HL-60 (cell line): ENCODE measurements at regions not wholly inside any gene's neighbourhood (a gene's known extent, or its start where the extent isn't known, plus 50 kb on each side); places are given as distances from the start of the nearest gene placed in this dataset.

Source experiments
- DNase-seq, 2 experiments: peaks; one replicate each; pipeline ENCODE4 v3.0.0-alpha.2; 2010 to 2020; ENCODE audit warnings: low read depth in 1 of 2, low spot score in 1 of 2
- H3K27ac ChIP-seq: fragments of 250-450 bp; sonication (Bioruptor Pico); replicated peaks from 2 replicates; pipeline ENCODE4 v1.5.1; 2020; ENCODE audit warnings: mild to moderate bottlenecking, moderate library complexity
- H3K27me3 ChIP-seq: fragments of 250-450 bp; sonication (Bioruptor Pico); 2 replicates; pipeline ENCODE4 v1.5.1; 2021; ENCODE audit warnings: mild to moderate bottlenecking, moderate library complexity; ENCODE audit not compliant: insufficient read depth, poor library complexity, severe bottlenecking
- H3K4me3 ChIP-seq: replicated peaks from 2 replicates; pipeline ENCODE4 v1.5.1; 2011; ENCODE audit warnings: mild to moderate bottlenecking, control low read depth, low read length; ENCODE audit not compliant: insufficient read depth
- GABPA ChIP-seq: IDR thresholded peaks from 2 replicates; pipeline ENCODE4 v1.6.1; 2012; ENCODE audit warnings: low read depth
- POLR2AphosphoS5 ChIP-seq: IDR thresholded peaks from 2 replicates; pipeline ENCODE4 v1.6.1; 2012; ENCODE audit warnings: low read depth
- SPI1 ChIP-seq: IDR thresholded peaks from 2 replicates; pipeline ENCODE4 v1.6.1; 2012; ENCODE audit warnings: low read depth, mild to moderate bottlenecking, borderline replicate concordance
- TF ChIP-seq, protein P1 (sequence below): IDR thresholded peaks from one replicate; pipeline ENCODE4 v1.5.1; 2011; ENCODE audit warnings: low read length, control low read depth, inconsistent platforms; ENCODE audit not compliant: insufficient read depth
- TF ChIP-seq, protein P2 (sequence below): IDR thresholded peaks from 2 replicates; pipeline ENCODE4 v1.6.1; 2012; ENCODE audit warnings: low read depth; ENCODE audit not compliant: insufficient replicate concordance

DNA sequence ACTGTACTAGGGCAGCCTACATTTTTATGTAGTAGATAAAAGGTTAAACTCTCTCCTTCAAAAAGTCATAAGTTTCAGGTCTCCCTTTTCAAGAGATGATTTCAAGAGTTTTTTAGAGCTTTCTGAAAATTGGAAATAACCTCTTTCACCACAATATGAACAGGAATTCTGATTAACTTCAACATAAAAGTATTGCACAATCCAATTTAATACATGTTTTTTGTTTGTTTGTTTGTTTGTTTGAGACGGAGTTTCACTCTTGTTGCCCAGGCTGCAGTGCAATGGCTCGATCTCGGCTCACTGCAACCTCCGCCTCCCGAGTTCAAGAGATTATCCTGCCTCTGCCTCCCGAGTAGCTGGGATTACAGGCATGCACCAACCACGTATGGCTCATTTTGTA, 265.4 kb upstream of the DCAF8L1 start:
- no peak for TF ChIP-seq SPI1
- TF ChIP-seq, protein P1, sequence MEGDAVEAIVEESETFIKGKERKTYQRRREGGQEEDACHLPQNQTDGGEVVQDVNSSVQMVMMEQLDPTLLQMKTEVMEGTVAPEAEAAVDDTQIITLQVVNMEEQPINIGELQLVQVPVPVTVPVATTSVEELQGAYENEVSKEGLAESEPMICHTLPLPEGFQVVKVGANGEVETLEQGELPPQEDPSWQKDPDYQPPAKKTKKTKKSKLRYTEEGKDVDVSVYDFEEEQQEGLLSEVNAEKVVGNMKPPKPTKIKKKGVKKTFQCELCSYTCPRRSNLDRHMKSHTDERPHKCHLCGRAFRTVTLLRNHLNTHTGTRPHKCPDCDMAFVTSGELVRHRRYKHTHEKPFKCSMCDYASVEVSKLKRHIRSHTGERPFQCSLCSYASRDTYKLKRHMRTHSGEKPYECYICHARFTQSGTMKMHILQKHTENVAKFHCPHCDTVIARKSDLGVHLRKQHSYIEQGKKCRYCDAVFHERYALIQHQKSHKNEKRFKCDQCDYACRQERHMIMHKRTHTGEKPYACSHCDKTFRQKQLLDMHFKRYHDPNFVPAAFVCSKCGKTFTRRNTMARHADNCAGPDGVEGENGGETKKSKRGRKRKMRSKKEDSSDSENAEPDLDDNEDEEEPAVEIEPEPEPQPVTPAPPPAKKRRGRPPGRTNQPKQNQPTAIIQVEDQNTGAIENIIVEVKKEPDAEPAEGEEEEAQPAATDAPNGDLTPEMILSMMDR: no peak
- TF ChIP-seq, protein P2, sequence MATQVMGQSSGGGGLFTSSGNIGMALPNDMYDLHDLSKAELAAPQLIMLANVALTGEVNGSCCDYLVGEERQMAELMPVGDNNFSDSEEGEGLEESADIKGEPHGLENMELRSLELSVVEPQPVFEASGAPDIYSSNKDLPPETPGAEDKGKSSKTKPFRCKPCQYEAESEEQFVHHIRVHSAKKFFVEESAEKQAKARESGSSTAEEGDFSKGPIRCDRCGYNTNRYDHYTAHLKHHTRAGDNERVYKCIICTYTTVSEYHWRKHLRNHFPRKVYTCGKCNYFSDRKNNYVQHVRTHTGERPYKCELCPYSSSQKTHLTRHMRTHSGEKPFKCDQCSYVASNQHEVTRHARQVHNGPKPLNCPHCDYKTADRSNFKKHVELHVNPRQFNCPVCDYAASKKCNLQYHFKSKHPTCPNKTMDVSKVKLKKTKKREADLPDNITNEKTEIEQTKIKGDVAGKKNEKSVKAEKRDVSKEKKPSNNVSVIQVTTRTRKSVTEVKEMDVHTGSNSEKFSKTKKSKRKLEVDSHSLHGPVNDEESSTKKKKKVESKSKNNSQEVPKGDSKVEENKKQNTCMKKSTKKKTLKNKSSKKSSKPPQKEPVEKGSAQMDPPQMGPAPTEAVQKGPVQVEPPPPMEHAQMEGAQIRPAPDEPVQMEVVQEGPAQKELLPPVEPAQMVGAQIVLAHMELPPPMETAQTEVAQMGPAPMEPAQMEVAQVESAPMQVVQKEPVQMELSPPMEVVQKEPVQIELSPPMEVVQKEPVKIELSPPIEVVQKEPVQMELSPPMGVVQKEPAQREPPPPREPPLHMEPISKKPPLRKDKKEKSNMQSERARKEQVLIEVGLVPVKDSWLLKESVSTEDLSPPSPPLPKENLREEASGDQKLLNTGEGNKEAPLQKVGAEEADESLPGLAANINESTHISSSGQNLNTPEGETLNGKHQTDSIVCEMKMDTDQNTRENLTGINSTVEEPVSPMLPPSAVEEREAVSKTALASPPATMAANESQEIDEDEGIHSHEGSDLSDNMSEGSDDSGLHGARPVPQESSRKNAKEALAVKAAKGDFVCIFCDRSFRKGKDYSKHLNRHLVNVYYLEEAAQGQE: no peak
- TF ChIP-seq POLR2AphosphoS5: no peak
- no peak for TF ChIP-seq GABPA
- Histone ChIP-seq H3K27me3 (no peaks in the 10 kb centered on the region), H3K4me3 (no peak overlapping the region), H3K27ac (no peak overlapping the region)
- DNase-seq: no peak

DNA sequence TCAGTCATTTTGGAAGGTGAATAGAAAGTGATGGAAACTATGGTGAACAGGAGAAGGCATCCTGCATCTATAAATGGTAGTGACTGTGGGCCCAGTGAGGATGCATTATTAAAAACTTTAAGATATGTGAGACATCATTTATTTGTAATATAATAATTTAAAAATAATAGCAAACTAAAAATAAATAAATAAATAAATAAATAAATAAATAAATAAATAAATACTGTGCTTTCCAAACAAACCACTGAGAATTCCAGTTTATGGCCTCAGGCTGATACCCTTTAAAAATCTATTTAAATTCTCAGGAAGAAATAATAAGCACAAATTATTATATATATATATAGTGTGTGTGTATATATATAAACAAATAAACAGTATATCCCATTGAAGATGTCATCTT, 248.0 kb upstream of the DCAF8L1 start:
- no peak overlapping the region for H3K27ac ChIP-seq
- TF ChIP-seq POLR2AphosphoS5 (no peak), SPI1 (no peak), GABPA (no peak)
- TF ChIP-seq, protein P1: no peak
- TF ChIP-seq, protein P2: no peak
- no peak for DNase-seq
- H3K4me3 ChIP-seq: no peak overlapping the region
- no peaks in the 10 kb centered on the region for H3K27me3 ChIP-seq

DNA sequence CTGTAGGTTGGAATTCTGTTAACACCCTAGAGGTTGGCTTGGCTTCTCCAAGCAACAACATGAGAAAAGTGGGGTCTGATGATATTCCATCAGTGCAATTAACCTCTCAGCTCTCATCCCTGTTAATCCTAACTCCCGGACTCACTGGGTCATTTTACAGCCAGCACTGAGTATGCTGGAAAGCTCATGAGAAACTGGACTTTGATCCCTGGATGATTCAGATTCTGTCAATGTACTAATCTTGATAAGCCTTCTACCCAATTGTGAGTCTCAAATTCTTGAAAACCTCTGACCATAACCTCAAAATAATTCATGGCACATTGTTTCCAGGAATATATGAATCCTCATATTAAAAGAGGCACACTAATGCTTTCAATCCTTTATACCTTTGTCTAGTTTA, 244.3 kb upstream of the DCAF8L1 start:
- no peak overlapping the region for H3K27ac ChIP-seq
- TF ChIP-seq, protein P2: no peak
- TF ChIP-seq GABPA: no peak
- TF ChIP-seq POLR2AphosphoS5: no peak
- TF ChIP-seq SPI1: no peak
- TF ChIP-seq, protein P1: no peak
- DNase-seq: no peak
- H3K4me3 ChIP-seq: no peak overlapping the region
- no peaks in the 10 kb centered on the region for H3K27me3 ChIP-seq
